ENCODE measurements at regions not wholly inside any gene's neighbourhood (a gene's known extent, or its start where the extent isn't known, plus 50 kb on each side); places are given as distances from the start of the nearest gene placed in this dataset.
A peak's percentile ranks its signal among the peaks of the same experiment; 100 is the strongest.

DNA sequence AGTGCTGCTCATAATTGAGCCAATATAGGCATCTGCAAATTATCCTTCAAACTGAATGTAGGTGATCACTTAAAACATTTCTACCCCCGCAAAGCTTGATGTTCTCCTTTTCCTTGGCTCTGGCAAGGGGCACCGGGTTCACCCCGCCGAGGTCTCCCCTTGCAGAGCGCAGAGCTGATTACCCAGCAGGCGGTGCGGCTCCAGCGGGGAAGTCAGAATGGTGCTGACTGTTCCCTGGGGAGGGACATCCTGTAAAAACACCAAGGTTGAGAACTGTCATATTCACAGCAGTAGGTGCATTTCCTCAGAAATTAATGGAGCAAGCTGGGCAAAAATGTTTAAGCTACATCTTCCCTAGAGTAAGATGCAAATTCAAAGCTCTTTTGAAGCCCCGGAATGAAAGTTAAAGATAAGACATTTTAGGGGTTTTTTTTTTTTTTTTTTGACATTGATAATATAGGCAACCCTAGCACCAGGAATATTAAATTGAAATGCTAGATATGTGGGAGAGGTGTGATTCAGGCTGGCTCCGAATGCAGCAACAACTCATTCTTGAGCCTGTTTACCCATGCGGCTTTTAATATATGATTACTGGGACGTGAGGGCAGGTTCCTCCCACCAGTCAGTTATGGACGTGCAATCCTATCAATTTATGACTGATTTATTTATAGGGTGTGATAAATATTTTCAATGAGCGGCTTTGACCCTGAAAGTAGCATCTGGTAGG lies 767.3 kb upstream of the TENM3 start:
- DNase-seq (ENCODE audit: low read depth), result no peak
- TF ChIP-seq, protein P1, sequence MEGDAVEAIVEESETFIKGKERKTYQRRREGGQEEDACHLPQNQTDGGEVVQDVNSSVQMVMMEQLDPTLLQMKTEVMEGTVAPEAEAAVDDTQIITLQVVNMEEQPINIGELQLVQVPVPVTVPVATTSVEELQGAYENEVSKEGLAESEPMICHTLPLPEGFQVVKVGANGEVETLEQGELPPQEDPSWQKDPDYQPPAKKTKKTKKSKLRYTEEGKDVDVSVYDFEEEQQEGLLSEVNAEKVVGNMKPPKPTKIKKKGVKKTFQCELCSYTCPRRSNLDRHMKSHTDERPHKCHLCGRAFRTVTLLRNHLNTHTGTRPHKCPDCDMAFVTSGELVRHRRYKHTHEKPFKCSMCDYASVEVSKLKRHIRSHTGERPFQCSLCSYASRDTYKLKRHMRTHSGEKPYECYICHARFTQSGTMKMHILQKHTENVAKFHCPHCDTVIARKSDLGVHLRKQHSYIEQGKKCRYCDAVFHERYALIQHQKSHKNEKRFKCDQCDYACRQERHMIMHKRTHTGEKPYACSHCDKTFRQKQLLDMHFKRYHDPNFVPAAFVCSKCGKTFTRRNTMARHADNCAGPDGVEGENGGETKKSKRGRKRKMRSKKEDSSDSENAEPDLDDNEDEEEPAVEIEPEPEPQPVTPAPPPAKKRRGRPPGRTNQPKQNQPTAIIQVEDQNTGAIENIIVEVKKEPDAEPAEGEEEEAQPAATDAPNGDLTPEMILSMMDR (conservative IDR thresholded peaks at IDR 0.05; ENCODE audit: low read length), result no peak
- no peak overlapping the region for H3K4me3 ChIP-seq (ENCODE audit: low read length)

GRCh38 chr4:181476508-181476890 lies 766.7 kb upstream of the TENM3 start:
- DNase-seq (ENCODE audit: low read depth), result peak; percentile 3
- H3K4me3 ChIP-seq (ENCODE audit: low read length), result no peak overlapping the region
- TF ChIP-seq, protein P1 (conservative IDR thresholded peaks at IDR 0.05; ENCODE audit: low read length), result no peak

- no peak for DNase-seq (ENCODE audit: low read depth)
- TF ChIP-seq, protein P1 (conservative IDR thresholded peaks at IDR 0.05; ENCODE audit: low read length), result no peak
- no peak overlapping the region for H3K4me3 ChIP-seq (ENCODE audit: low read length)
Observed at GRCh38 chr4:181477591-181477990, 765.6 kb upstream of the TENM3 start.

- TF ChIP-seq, protein P1 (conservative IDR thresholded peaks at IDR 0.05; ENCODE audit: low read length), result no peak
- H3K4me3 ChIP-seq (ENCODE audit: low read length), result no peak overlapping the region
- DNase-seq (ENCODE audit: low read depth), result no peak
Observed at GRCh38 chr4:181478656-181479055, 764.5 kb upstream of the TENM3 start.

DNA sequence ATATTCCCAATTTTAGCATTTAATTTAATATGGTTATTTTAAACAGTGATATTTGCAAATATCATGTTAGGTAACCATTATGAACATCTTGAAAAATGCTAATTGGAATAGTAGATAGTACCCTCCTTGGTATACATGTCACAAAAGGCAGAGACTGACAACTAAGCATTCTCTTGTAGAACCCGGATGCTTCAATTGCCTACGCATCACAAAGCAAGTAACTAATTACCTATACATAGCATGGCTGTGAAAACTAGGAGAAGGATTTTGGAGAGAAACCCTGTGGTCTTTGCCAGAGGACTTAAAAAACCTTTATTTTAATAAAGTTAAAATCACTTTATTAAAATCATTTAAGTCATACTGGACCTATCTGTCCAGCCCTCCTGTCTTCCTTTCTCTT lies 764.1 kb upstream of the TENM3 start:
- DNase-seq (ENCODE audit: low read depth), result no peak
- H3K4me3 ChIP-seq (ENCODE audit: low read length), result no peak overlapping the region
- TF ChIP-seq, protein P1 (conservative IDR thresholded peaks at IDR 0.05; ENCODE audit: low read length), result no peak

DNA sequence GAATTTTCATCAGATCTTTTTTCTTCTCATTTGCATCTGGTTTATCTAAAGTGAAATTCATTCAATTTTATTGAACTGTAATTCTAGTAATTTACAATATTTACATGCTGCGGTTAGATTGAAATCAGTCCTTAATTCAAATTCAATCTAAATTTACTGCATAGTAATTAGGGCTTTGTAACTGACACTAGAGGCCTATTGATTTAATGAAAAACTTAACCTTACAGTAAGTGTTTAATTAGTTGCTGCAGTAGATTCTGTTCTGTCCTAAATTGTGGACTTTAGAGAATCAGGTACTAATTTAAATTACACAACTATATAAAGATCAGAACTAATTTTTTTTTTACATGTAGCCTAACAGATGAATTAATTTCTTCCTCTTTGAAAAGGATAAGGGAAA lies 758.8 kb upstream of the TENM3 start:
- TF ChIP-seq, protein P1 (conservative IDR thresholded peaks at IDR 0.05; ENCODE audit: low read length), result no peak
- H3K4me3 ChIP-seq (ENCODE audit: low read length), result no peak overlapping the region
- DNase-seq (ENCODE audit: low read depth), result no peak

- TF ChIP-seq, protein P1 (conservative IDR thresholded peaks at IDR 0.05; ENCODE audit: low read length), result no peak
- no peak for DNase-seq (ENCODE audit: low read depth)
- no peak overlapping the region for H3K4me3 ChIP-seq (ENCODE audit: low read length)
Observed at GRCh38 chr4:181488926-181489325, 754.3 kb upstream of the TENM3 start.
